Activated CD8-positive, alpha-beta memory T cell treated with anti-CD3 and anti-CD28 coated beads, Interleukin-2, amount 50 U/mL, for 1 hour (primary cell): ENCODE measurements at regions not wholly inside any gene's neighbourhood (a gene's known extent, or its start where the extent isn't known, plus 50 kb on each side); places are given as distances from the start of the nearest gene placed in this dataset.
"Not testable (repeated sequence)": the region's sequence is repeated elsewhere in the genome, so short reads cannot be mapped to it uniquely, and the experiment has no call there.

Experiments
- DNase-seq: peaks from one replicate; pipeline ENCODE4 v3.0.0-alpha.2; 2020; ENCODE audit errors: extremely low read depth

- no peak for DNase-seq
Observed at GRCh38 chr9:106104887-106105286, 410.5 kb downstream of the TMEM38B start.

DNA sequence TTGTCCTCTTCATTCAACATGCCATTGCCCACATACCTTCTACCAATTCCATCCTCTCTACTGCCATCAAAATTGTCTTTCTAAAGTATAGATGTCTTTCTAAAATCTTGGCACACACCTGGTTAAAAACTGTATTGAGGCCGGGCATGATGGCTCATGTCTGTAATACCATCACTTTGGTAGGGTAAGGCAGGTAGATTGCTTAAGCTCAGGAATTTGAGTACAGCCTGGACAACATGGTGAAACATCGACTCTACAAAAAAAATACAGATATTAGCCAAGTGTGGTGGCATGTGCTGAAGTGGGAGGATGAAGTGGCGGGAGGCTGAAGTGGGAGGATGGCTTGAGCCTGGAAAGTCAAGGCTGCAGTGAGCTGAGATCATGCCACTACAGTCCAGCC lies 412.1 kb downstream of the TMEM38B start:
- DNase-seq = no peak

GRCh38 chr9:106107716-106108115 lies 413.4 kb downstream of the TMEM38B start:
- no peak for DNase-seq

DNA sequence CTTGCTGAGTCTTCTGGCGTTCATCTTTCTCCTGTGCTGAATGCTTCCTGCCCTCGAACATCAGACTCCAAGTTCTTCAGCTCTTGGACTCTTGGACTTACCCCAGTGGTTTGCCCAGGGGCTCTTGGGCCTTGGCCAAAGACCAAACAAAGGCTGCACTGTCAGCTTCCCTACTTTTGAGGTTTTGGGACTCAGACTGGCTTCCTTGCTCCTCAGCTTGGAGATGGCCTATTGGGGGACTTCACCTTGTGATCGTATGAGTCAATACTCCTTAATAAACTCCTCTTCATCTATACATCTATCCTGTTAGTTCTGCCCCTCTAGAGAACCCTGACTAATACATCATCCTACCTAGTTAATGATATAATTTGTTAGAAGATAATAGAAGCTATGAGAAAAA lies 415.4 kb downstream of the TMEM38B start:
- not testable (repeated sequence) for DNase-seq

- DNase-seq = no peak
Observed at GRCh38 chr9:106110483-106110882, 416.1 kb downstream of the TMEM38B start.

DNA sequence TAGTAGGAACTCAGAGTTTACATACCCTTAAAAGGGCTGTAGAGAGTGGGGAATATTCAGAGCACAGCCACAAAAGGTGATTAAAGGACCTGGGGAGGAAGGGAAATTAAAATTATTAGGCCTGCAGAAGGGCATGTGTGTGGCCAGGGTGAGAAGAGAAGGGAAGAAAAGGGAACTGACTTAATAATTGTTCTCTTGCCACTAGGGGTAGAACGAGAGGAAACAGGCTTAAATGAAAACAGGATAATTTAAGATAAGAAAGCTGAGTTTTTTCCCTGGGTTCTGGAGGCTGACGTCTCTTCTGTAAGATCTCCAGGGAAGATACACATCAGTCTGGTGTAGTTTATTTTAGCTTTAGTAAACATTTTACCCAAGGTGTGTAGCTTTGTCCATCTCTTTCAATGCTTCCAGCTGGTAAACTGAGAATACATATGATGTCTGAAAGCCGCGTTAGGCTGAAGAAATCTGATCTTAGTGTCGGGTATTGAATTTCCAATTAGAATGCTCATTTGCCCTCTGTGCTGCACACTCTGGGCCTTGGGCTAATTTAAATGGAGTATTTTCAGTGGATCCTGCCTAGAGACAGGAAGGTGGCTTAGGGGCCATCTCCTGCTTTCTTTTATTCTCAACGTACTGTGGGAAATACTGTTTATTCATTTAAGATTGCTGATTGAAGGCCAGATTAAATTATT lies 416.8 kb downstream of the TMEM38B start:
- DNase-seq = no peak

DNA sequence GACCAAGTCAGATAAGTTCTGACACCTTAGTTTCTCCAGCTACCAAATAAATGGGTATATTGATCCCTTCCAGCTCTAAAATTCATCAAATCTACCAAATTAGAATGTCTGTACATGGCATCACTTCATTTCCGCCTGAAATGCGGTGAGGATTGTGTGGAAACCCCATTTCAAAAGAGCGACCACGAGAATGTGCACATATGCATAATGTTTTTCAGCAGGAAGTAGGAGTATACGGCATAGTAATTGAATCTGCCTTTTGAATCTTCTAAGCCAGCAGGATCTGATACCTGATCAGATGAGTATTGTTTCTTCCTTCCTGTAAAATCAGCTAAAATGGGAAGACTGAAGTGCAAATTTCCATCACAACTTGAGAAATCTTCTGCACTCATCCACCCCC lies 418.6 kb downstream of the TMEM38B start:
- DNase-seq = no peak

GRCh38 chr9:106119176-106119575 lies 424.8 kb downstream of the TMEM38B start:
- DNase-seq = no peak

- DNase-seq = no peak
Observed at GRCh38 chr9:106120071-106120470, 425.7 kb downstream of the TMEM38B start.

GRCh38 chr9:106127776-106128175 lies 433.4 kb downstream of the TMEM38B start:
- no peak for DNase-seq

- no peak for DNase-seq
Observed at GRCh38 chr9:106130374-106130773, 436.0 kb downstream of the TMEM38B start.

DNA sequence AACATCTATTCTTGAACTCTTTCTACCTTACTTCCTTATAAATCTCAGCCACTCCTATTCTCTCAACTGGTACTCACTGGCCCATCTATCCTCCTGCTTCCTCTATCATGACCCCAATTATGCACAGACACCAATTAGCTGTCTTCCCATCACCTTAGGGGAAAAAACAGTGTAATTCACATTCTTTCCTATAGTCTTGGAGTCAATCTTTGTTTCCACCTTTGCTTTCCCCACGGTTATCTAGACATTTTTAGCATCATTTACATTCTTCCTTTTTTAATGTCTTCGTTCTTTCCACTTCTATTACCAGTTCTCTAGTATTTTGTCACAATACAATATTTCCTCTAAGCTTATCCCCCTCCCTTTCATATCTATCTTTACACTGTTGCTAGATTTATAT lies 449.4 kb downstream of the TMEM38B start:
- DNase-seq = no peak

GRCh38 chr9:106146066-106146840 lies 451.9 kb downstream of the TMEM38B start:
- DNase-seq = no peak

DNA sequence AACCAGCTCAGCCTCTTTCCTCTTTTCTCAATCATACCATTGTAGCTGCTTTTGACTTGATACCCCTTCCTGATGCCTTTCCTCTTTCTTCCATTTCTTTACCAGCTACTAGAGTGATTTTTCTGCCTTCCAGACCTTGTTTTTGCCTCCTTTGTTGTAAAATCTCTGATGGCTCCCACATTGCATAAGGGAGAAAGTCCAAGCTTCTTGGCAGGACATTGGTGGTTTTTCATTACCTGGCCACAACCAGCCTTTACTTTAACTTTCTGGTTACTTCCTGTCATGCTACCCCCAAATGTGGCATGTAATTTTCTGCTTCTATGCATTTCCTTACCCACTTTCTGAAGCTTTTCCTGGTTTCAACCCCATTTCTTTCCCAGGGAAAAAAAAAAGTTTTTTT lies 452.5 kb downstream of the TMEM38B start:
- no peak for DNase-seq

- no peak for DNase-seq
Observed at GRCh38 chr9:106149956-106150355, 455.6 kb downstream of the TMEM38B start.

DNA sequence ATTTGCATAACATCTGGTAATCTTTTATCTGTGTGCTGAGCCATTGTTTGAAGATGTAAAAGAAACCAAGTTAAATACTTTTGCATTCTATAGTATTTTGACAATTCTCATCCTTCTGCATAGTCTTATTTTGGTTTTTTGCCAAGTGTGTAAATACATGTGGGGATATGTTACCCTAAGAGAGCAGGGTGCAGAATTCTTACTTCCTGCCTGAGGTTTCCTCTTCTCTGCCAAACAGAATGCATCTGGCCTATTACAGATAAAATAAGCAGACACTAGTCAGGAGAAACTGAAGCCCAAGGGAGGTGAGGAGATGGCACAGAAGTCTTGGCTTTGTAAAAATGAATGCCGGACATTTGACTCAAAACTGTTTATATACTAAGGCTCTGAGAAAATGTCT lies 462.1 kb downstream of the TMEM38B start:
- DNase-seq = no peak

DNA sequence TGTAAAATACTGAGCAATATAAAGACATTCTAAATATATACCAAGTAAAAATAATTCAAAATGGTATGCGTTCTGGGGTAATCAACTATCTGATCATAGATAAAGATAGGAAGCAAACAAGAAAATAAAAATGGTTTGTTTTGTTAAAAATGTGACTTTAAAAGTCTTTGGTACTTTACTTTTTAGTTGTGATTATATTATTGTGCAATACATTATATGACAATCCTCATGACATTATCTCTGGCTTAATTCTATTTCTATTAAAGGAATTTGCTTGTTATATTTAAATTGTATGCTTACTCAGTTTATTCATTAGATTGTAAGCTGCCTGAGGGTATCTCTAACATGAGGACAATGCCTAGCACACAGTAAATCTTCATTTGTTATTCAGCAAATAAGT lies 477.9 kb downstream of the TMEM38B start:
- no peak for DNase-seq

- no peak for DNase-seq
Observed at GRCh38 chr9:106174346-106174745, 480.0 kb downstream of the TMEM38B start.

- no peak for DNase-seq
Observed at GRCh38 chr9:106177216-106177615, 482.9 kb downstream of the TMEM38B start.

DNA sequence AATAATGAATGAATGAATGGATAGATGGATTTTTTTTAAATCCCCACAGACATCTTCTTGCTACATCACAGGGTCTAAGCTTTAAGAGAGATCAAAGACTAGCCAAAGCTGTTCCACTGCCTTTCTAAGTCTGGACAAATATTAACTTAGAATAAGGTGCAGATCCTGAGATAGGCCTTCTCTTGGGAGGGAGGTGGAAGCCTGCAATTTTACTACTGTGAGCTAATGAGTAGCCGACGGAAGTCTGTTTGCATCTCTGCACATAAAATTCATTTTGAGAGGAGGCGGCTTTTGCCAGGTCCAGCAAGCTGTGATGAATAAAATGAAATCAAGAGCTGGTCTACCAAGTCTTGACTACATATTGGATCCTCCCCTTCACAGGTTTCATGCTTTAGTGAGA lies 484.9 kb downstream of the TMEM38B start:
- no peak for DNase-seq

- not testable (repeated sequence) for DNase-seq
Observed at GRCh38 chr9:106203815-106204516, 509.6 kb downstream of the TMEM38B start.

GRCh38 chr9:106207298-106207697 lies 513.0 kb downstream of the TMEM38B start:
- DNase-seq = no peak

DNA sequence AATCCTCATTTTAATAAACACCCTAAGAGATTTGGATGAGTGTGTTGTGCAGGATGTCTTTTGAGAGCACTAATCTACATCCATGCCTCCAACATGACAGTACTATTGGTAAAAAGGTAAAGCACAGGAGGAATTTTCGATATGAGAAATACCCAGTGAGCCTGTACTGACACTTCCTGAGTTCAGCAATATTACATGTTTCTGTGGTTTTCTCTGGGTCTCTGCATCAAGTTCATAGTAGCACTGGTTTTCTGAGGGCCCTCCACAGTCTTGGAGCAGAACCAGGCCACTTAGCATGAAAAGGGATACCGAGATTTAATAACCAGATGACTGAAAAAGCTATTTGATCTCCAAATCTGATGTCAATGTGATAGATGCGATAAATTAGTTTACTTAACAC lies 524.1 kb downstream of the TMEM38B start:
- DNase-seq = no peak
